NT2/D1 (cell line): ENCODE measurements at regions not wholly inside any gene's neighbourhood (a gene's known extent, or its start where the extent isn't known, plus 50 kb on each side); places are given as distances from the start of the nearest gene placed in this dataset.

ENCODE experiments used
- DNase-seq: peaks from one replicate; pipeline ENCODE4 v3.0.0-alpha.2; 2011; ENCODE audit warnings: low read depth, low spot score
- H3K27me3 ChIP-seq: 2 replicates; pipeline ENCODE4 v1.6.0; 2011; ENCODE audit warnings: mild to moderate bottlenecking; ENCODE audit not compliant: insufficient read length, insufficient read depth
- H3K36me3 ChIP-seq: 2 replicates; pipeline ENCODE4 v1.6.1; 2011; ENCODE audit warnings: mild to moderate bottlenecking, low read length, mixed read lengths; ENCODE audit not compliant: insufficient read depth, insufficient read length
- H3K4me1 ChIP-seq: 2 replicates; pipeline ENCODE4 v1.5.1; 2011; ENCODE audit not compliant: insufficient read depth, insufficient read length
- H3K4me3 ChIP-seq: 2 replicates; pipeline ENCODE4 v1.5.1; 2011; ENCODE audit warnings: low read depth; ENCODE audit not compliant: insufficient read length
- H3K9ac ChIP-seq: 2 replicates; pipeline ENCODE4 v1.6.0; 2011; ENCODE audit warnings: low read depth; ENCODE audit not compliant: insufficient read length
- H3K9me3 ChIP-seq: 2 replicates; pipeline ENCODE4 v1.5.1; 2011; ENCODE audit warnings: mild to moderate bottlenecking, low read length; ENCODE audit not compliant: insufficient read depth
- SUZ12 ChIP-seq: IDR thresholded peaks from 2 replicates; pipeline ENCODE4 v1.6.1; 2011; ENCODE audit not compliant: insufficient read length, insufficient read depth; ENCODE audit errors: extremely low read depth
- YY1 ChIP-seq: IDR thresholded peaks from 2 replicates; pipeline ENCODE4 v1.6.1; 2011; ENCODE audit not compliant: insufficient read length, insufficient read depth
- ZNF274 ChIP-seq: IDR thresholded peaks from 2 replicates; pipeline ENCODE4 v1.6.1; 2011; ENCODE audit warnings: mild to moderate bottlenecking, low read depth, low read length

DNA sequence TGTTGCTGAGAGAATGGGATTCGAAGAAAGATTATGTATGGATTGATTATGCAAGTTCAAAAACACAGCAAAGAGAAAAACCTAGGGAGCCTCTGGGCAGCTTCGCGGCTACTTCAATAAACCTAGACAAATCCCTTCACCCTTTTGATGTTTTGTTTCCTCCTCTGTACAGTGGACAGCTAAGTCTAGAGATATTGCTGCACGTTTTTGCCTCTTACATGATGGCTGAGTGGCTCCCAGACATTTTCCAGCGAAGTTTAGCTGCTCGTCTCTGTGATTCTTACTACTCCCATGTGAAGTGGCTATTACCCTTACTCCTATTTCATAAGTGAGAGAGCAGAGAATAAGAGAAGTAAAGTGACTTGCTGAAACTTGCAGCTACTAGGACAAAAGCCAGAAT lies 695.0 kb upstream of the GRM7 start:
- Histone ChIP-seq H3K9ac (no peak overlapping the region), H3K4me1 (no peaks in the 10 kb centered on the region), H3K4me3 (no peak overlapping the region), H3K36me3 (no peaks in the 10 kb centered on the region), H3K9me3 (no peaks in the 10 kb centered on the region), H3K27me3 (no peaks in the 10 kb centered on the region)
- TF ChIP-seq YY1 (no peak), ZNF274 (no peak), SUZ12 (no peak)
- no peak for DNase-seq

DNA sequence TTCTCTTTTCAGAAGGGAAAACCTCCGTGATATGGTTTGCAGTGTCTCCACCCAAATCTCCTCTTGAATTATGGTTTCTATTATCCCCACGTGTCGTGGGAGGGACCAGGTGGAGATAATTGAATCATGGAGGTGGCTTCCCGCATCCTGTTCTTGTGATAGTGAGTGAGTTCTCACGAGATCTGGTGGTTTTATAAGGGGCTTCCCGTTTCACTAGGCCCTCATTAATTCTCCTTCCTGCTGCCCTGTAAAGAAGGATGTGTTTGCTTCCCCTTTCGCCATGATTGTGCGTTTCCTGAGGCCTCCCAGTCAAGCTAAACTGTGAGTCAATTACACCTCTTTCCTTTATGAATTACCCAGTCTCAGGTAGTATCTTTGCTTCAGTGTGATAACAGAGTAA lies 692.7 kb upstream of the GRM7 start:
- no peak for DNase-seq
- H3K4me1 ChIP-seq: no peaks in the 10 kb centered on the region
- TF ChIP-seq SUZ12: no peak
- TF ChIP-seq ZNF274: no peak
- TF ChIP-seq YY1: no peak

DNA sequence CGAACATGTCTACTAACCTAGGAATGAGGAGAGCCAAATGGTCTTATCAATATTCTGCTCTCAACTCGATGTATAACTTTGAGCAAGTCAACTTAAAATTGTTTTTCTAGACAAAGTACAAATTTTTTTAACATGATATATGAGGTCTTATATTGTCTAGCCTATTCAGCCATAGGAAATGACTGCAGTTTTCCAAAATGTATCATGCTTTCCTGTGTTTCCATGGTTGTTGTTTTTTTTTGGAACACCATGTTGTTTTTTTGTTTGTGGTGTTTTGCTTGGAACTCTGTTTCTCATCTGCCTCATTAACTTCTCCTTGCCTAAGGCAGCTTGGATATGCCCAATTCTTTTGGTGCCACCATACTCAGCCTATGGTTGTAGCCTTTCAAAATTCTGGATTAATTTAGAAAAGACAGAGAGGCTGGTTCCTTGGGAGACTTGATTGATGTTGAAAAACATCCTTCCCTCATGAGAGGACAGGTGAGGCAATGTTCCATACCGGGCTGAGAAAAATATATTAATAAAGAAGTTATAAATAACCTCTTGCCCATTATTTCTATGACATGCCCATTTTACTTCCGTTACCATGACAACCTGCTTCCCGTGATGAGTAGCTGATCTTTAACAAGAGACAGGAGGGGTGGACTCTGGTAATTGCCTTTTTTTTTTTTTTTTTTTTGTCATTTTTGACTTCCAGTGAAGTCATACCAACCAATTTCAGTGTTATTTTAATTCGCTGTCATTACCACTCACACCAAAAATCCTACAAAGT lies 687.9 kb upstream of the GRM7 start:
- H3K27me3 ChIP-seq: no peaks in the 10 kb centered on the region
- H3K4me3 ChIP-seq: no peak overlapping the region
- no peaks in the 10 kb centered on the region for H3K9me3 ChIP-seq
- H3K9ac ChIP-seq: no peak overlapping the region
- TF ChIP-seq YY1 (no peak), ZNF274 (no peak), SUZ12 (no peak)
- H3K4me1 ChIP-seq: no peaks in the 10 kb centered on the region
- H3K36me3 ChIP-seq: no peaks in the 10 kb centered on the region
- no peak for DNase-seq

More for the DNA sequence above, 692.7 kb upstream of the GRM7 start:
- Histone ChIP-seq H3K9ac (no peak overlapping the region), H3K4me3 (no peak overlapping the region), H3K36me3 (no peaks in the 10 kb centered on the region), H3K9me3 (no peaks in the 10 kb centered on the region), H3K27me3 (no peaks in the 10 kb centered on the region)

DNA sequence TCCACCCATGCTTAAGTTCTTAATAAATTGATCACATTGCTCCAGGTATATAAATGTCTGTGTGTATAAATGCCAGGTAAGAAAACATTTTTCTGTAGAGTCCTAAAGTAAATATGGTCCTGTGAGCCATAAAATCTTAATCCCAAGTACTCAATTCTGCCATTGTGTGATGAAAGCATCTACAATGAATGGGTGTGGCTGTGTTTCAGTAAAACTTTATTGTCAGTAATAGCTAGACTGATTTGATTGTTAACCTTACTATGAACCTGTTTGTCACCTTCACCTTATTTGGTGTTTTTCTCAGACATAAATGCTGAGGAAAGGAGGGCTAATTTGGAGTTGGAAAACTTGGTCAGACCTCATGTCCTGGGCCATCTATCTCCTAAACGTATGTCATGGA lies 683.5 kb upstream of the GRM7 start:
- Histone ChIP-seq H3K27me3 (no peaks in the 10 kb centered on the region), H3K9me3 (no peaks in the 10 kb centered on the region), H3K4me1 (no peaks in the 10 kb centered on the region), H3K36me3 (no peaks in the 10 kb centered on the region), H3K4me3 (no peak overlapping the region), H3K9ac (no peak overlapping the region)
- TF ChIP-seq YY1: no peak
- no peak for TF ChIP-seq ZNF274
- no peak for TF ChIP-seq SUZ12
- DNase-seq: no peak

DNA sequence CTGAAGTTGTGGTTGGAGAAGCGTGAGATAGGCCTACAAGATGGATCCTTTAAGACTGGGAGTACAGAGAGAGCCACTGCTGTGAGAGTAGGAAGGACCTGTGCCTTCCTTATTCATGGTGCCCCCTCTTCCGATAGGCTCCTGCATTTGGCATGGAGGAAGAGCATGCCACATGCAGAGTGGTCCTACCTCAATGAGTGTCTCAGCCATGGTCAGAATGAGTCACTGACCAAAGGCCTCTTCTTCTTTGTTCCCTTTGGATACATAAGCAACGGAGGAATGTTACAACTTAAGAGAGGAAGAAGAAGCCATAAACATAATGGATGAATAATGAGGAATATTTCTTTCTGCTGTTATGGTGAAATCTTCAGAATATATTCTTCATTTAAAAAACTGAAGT lies 681.2 kb upstream of the GRM7 start:
- no peaks in the 10 kb centered on the region for H3K4me1 ChIP-seq
- H3K9me3 ChIP-seq: no peaks in the 10 kb centered on the region
- DNase-seq: no peak
- TF ChIP-seq ZNF274 (no peak), SUZ12 (no peak), YY1 (no peak)
- no peak overlapping the region for H3K4me3 ChIP-seq
- no peaks in the 10 kb centered on the region for H3K27me3 ChIP-seq
- no peak overlapping the region for H3K9ac ChIP-seq
- no peaks in the 10 kb centered on the region for H3K36me3 ChIP-seq

DNA sequence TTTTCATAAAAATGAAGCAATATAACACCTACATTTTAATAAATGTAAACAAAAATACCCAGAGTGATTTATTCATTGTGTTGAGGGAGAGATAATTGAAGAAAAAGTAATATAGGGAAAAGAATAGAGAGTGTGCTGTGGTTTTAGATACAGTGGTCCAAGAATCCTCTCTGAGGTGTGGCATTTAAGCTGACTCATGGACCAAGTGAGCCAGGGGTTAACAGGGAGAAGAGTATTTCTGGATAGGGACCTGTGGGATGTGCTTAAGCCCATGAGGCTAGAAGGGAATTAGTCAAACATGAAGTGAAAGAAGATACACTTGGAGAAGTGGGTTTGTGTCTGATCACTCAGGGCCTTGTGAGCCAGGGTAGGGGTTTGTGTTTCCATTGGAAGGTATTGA lies 680.7 kb upstream of the GRM7 start:
- Histone ChIP-seq H3K4me3 (no peak overlapping the region), H3K4me1 (no peaks in the 10 kb centered on the region), H3K36me3 (no peaks in the 10 kb centered on the region), H3K27me3 (no peaks in the 10 kb centered on the region), H3K9ac (no peak overlapping the region), H3K9me3 (no peaks in the 10 kb centered on the region)
- no peak for DNase-seq
- no peak for TF ChIP-seq ZNF274
- TF ChIP-seq YY1: no peak
- TF ChIP-seq SUZ12: no peak

DNA sequence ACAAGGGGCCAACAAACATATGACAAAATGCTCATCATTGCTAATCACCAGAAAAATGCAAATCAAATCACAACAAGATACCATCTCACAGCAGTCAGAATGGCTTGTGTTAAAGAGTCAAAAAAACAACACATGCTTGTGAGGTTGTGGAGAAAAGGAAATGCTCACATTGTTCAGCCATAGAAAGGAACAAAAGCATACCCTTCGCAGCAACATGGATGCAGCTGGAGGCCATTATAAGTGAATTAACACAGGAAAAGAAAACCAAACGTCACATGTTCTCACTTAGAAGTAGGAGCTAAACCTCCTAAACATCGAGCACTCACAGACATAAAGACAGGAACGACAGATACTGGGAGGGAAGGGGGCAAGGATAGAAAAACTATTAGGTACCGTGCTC lies 678.4 kb upstream of the GRM7 start:
- Histone ChIP-seq H3K9ac (no peak overlapping the region), H3K36me3 (no peaks in the 10 kb centered on the region), H3K27me3 (no peaks in the 10 kb centered on the region), H3K9me3 (no peaks in the 10 kb centered on the region), H3K4me1 (no peaks in the 10 kb centered on the region), H3K4me3 (no peak overlapping the region)
- DNase-seq: peak; percentile 23
- TF ChIP-seq SUZ12: no peak
- TF ChIP-seq ZNF274: no peak
- no peak for TF ChIP-seq YY1
